Naive thymus-derived CD8-positive, alpha-beta T cell (primary cell): ENCODE measurements at regions not wholly inside any gene's neighbourhood (a gene's known extent, or its start where the extent isn't known, plus 50 kb on each side); places are given as distances from the start of the nearest gene placed in this dataset.

ENCODE experiments used
- ATAC-seq, 2 donors: fragments of 150-1000 bp; cut with Tn5 transposase in 1 of 2; sonication (Bioruptor Pico), chemical (Tn5 transposase) in 1 of 2; 1 replicate in 1 of 2; 2 replicates in 1 of 2; pipeline ENCODE4 v1.10.0; 2021; ENCODE audit warnings: mild to moderate bottlenecking in 2 of 2, moderate library complexity in 2 of 2
- POLR2A ChIA-PET: fragments of 350-600 bp; sonication (Branson Sonifier 250); formaldehyde crosslinking; loops from one replicate; lab custom pipeline; 2021; ENCODE audit warnings: antibody characterized with exemption; lab: Charles Lee
- DNase-seq, 10 donors: peaks; one replicate each; pipeline versions ENCODE4 v3.0.0 to v3.0.0-alpha.2; 2020 to 2022
- H3K27ac Mint-ChIP-seq, 10 donors: one replicate each; pipeline ENCODE4 v1.8.0; 2020 to 2022; ENCODE audit warnings: mild to moderate bottlenecking in 10 of 10, mixed read lengths in 10 of 10, moderate library complexity in 4 of 10, inconsistent platforms in 1 of 10
- H3K27me3 Mint-ChIP-seq, 5 donors: one replicate each; pipeline ENCODE4 v1.8.0; 2021 to 2022; ENCODE audit warnings: mixed read lengths in 5 of 5
- H3K36me3 Mint-ChIP-seq, 3 donors: one replicate each; pipeline ENCODE4 v1.8.0; 2020 to 2022; ENCODE audit warnings: mixed read lengths in 3 of 3, mild to moderate bottlenecking in 2 of 3, inconsistent platforms in 1 of 3
- H3K4me1 Mint-ChIP-seq, 4 donors: one replicate each; pipeline ENCODE4 v1.8.0; 2021 to 2022; ENCODE audit warnings: mixed read lengths in 4 of 4
- H3K4me3 Mint-ChIP-seq, 10 donors: one replicate each; pipeline ENCODE4 v1.8.0; 2020 to 2022; ENCODE audit warnings: mild to moderate bottlenecking in 10 of 10, mixed read lengths in 10 of 10, moderate library complexity in 6 of 10, inconsistent platforms in 1 of 10
- H3K9me3 Mint-ChIP-seq, 9 donors: one replicate each; pipeline ENCODE4 v1.8.0; 2020 to 2022; ENCODE audit warnings: mixed read lengths in 9 of 9, mild to moderate bottlenecking in 3 of 9, inconsistent platforms in 1 of 9, moderate library complexity in 1 of 9

DNA sequence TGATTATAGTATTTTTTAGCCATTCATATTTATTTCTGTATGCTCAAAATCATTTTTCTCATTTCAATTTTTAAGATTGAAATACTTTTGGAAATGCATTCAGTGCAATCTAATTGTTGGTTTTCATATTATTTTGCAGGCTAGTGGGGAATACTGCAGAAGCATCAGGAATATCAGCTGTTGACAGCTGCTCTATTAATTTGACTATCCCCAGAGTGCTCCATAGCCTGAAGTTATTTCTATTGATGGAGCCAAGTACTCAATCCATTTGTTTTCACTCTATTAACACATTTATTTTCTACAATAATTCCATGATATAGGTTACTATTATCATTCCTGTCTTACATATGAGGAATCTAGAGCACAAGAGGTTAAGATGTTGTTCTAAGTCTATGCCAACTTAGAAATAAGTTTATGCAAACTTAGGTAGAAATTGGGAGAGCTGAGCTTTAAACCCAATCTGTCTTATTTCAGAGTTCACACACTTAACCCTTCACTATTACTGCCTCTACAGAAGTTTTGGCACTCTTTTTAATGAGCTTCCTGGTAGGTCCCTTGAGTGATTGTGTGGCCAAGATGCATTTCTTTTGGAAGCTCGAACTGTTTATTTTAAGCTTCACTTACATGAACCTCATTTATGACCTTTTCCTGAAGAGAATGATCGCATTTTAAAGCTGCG, 65.6 kb upstream of the PCDH18 start:
- Mint-ChIP-seq H3K4me1 (no peaks in the 10 kb centered on the region), H3K4me3 (no peak overlapping the region), H3K9me3 (peaks cover 0 to 4% (median 0%) of the 10 kb centered on the region in 9 donors), H3K27ac (no peak overlapping the region), H3K36me3 (no peaks in the 10 kb centered on the region), H3K27me3 (no peaks in the 10 kb centered on the region)
- DNase-seq (no peak), ATAC-seq (no peak)
- POLR2A ChIA-PET, result no interaction called here

DNA sequence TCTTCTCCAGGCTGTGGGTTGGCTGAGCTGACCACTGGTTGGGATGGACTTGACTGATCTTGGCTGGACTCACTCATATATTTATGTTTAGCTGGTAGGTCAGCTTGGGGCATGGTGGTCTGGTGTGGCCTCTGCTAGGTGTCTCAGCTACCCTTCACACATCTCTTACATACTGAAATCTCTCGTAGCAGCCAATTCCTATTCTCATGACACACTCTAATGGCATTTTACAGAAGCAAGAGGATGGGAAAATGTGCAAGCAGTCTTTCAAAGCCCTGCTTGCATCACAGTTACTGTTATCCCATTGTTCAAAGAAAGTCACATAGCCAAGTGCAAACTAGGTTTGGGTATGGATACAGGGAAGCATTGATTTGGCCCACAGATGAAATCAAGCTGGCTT, 55.5 kb upstream of the PCDH18 start:
- no peak overlapping the region for H3K27ac Mint-ChIP-seq
- no peak for ATAC-seq
- POLR2A ChIA-PET, result no interaction called here
- no peaks in the 10 kb centered on the region for H3K4me1 Mint-ChIP-seq
- H3K9me3 Mint-ChIP-seq, result peaks cover 0 to 9% (median 1%) of the 10 kb centered on the region in 9 donors
- no peak overlapping the region for H3K4me3 Mint-ChIP-seq
- DNase-seq, result no peak
- no peaks in the 10 kb centered on the region for H3K27me3 Mint-ChIP-seq
- H3K36me3 Mint-ChIP-seq, result no peaks in the 10 kb centered on the region

DNA sequence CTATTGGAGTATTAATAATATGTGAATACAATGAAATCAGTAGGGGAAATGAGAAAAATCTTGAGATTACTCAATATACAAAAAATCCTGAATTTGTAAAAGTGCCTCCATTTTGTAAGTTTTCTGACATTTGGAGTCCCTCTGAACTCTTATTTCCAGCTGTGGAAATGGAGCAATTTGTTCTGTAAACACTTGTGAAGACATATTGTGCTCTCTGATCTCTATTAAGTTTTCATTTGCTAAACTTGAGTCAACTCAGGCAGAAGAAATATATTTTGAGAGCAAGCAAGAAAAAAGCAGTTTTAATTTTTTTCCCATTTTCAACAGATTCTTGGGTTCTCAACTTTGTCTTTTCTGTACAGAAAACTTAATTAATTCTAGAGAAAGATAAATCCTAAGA, 51.4 kb upstream of the PCDH18 start:
- no peak for ATAC-seq
- Mint-ChIP-seq H3K4me1 (no peaks in the 10 kb centered on the region), H3K9me3 (peaks cover 0 to 15% (median 1%) of the 10 kb centered on the region in 9 donors), H3K36me3 (no peaks in the 10 kb centered on the region), H3K27ac (no peak overlapping the region), H3K4me3 (no peak overlapping the region), H3K27me3 (no peaks in the 10 kb centered on the region)
- POLR2A ChIA-PET, result no interaction called here
- no peak for DNase-seq
